ENCODE measurements at regions not wholly inside any gene's neighbourhood (a gene's known extent, or its start where the extent isn't known, plus 50 kb on each side); places are given as distances from the start of the nearest gene placed in this dataset.

DNA sequence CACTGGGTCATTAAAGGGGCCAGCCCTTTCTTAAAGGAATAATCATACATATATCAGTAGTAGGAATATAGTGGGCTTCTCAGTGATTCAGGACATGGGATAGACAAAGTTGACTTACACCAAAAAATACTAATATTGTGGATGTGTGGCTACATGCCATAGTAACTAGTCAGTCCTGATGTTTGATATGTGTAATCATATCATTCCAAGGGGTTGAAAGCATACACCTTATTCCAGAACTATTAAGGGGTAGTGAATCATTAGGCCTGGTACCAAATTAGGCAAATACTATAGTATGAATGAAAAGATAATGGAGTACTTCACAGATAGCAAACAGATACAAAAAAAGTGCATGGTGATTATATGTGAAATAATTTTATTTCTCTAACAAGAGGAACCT is 814.9 kb upstream of the NRXN1 start:
- TF ChIP-seq CTCF (IDR thresholded peaks at IDR 0.05 in 4 of 5, conservative IDR thresholded peaks at IDR 0.05 in 1 of 5) (no peak), POLR2A (IDR thresholded peaks at IDR 0.05) (no peak)

All from gastrocnemius medialis (tissue), 4 donors.